ENCODE measurements at regions not wholly inside any gene's neighbourhood (a gene's known extent, or its start where the extent isn't known, plus 50 kb on each side); places are given as distances from the start of the nearest gene placed in this dataset.

DNA sequence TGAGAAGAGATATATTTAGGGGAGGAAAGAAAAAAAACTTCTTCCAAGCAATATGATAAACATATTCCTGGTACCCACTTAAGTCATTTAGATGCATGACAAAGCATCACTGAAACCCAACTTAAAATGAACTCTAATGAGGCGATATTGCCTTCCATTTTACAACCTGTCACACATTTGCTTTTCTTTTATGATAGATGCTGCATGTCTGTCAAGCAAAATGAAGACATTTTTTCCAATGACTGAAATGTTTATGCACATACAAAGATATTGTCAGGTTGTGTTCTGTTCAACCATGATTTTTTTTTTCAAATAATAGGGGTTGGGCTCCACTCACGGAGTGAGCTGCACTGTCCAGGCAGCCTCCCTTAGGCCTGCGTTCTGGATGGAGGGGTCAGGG, 894.4 kb downstream of the SORCS3 start:
- Histone ChIP-seq H3K4me3 (ENCODE audit: low read length) (no peak overlapping the region), H3K27ac (ENCODE audit: low read depth, low read length) (no peak overlapping the region), H4K20me1 (ENCODE audit: control insufficient read depth, insufficient read depth, low read depth, low read length) (no peaks in the 10 kb centered on the region)

DNA sequence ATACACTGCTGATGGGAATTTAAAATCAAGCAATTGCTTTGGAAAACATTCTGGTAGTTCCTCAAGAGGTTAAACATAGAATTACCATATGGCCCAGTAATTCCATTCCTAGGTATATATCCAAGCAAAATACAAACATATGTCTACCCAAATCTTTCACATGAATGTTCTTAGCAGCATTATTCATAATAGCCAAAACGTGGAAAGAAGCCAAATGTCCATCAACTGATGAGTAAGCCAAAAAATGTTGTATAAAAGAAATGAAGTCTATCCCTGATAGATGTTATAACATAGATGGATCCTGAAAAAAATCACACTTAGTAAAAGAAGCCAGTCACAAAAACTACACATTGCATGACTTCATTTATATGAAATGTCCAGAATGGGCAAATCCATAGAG, 893.0 kb downstream of the SORCS3 start:
- TF ChIP-seq EZH2phosphoT487 (IDR thresholded peaks at IDR 0.05; ENCODE audit: borderline replicate concordance, low read length) = no peak
- TF ChIP-seq, protein P1, sequence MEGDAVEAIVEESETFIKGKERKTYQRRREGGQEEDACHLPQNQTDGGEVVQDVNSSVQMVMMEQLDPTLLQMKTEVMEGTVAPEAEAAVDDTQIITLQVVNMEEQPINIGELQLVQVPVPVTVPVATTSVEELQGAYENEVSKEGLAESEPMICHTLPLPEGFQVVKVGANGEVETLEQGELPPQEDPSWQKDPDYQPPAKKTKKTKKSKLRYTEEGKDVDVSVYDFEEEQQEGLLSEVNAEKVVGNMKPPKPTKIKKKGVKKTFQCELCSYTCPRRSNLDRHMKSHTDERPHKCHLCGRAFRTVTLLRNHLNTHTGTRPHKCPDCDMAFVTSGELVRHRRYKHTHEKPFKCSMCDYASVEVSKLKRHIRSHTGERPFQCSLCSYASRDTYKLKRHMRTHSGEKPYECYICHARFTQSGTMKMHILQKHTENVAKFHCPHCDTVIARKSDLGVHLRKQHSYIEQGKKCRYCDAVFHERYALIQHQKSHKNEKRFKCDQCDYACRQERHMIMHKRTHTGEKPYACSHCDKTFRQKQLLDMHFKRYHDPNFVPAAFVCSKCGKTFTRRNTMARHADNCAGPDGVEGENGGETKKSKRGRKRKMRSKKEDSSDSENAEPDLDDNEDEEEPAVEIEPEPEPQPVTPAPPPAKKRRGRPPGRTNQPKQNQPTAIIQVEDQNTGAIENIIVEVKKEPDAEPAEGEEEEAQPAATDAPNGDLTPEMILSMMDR (IDR thresholded peaks at IDR 0.05; ENCODE audit: low read depth, low read length, poor library complexity, severe bottlenecking) = no peak

More for the DNA sequence above, 894.4 kb downstream of the SORCS3 start:
- Histone ChIP-seq H3K4me2 (ENCODE audit: low read length) (no peak overlapping the region), H3K9me3 (ENCODE audit: control insufficient read depth, insufficient read depth, low read length) (no peaks in the 10 kb centered on the region), H3K36me3 (ENCODE audit: control insufficient read depth, low read length) (no peaks in the 10 kb centered on the region), H3F3A (ENCODE audit: control insufficient read depth, insufficient read depth) (no peaks in the 10 kb centered on the region), H3K4me1 (ENCODE audit: control insufficient read depth, low read length) (no peaks in the 10 kb centered on the region), H3K27me3 (ENCODE audit: control insufficient read depth, low read length) (no peaks in the 10 kb centered on the region), H3K9me2 (replicated peaks; ENCODE audit: control insufficient read depth, low read length) (no peaks in the 10 kb centered on the region), H3K79me2 (ENCODE audit: control insufficient read depth, low read length) (no peaks in the 10 kb centered on the region)
- TF ChIP-seq, protein P1 (IDR thresholded peaks at IDR 0.05; ENCODE audit: low read depth, low read length, poor library complexity, severe bottlenecking) = no peak
- TF ChIP-seq EZH2phosphoT487 (IDR thresholded peaks at IDR 0.05; ENCODE audit: borderline replicate concordance, low read length) = no peak

DNA sequence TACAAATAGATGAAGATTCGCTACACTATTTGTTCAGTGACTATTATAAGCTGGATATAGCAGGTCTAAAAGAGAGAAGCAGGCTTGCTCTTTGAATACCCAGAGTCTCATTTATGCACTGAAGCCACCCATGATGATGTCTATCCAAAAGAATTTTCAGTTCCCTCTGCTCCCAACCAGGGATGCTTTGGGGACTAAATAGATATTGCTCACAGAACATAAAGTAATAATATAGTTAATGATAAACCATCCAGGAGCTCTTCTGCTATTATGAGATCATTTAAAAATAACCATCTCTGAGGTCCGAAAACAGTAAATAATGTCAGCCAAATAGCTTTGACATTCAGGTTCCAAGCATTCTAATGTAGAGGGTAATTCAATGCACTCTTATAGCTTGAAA, 875.4 kb downstream of the SORCS3 start:
- H3F3A ChIP-seq (ENCODE audit: control insufficient read depth, insufficient read depth) = no peaks in the 10 kb centered on the region
- no peak overlapping the region for H3K27ac ChIP-seq (ENCODE audit: low read depth, low read length)
- H3K9me2 ChIP-seq (replicated peaks; ENCODE audit: control insufficient read depth, low read length) = no peaks in the 10 kb centered on the region
- no peak overlapping the region for H3K4me2 ChIP-seq (ENCODE audit: low read length)
- no peak overlapping the region for H3K4me3 ChIP-seq (ENCODE audit: low read length)
- H3K36me3 ChIP-seq (ENCODE audit: control insufficient read depth, low read length) = no peaks in the 10 kb centered on the region
- no peak for TF ChIP-seq EZH2phosphoT487 (IDR thresholded peaks at IDR 0.05; ENCODE audit: borderline replicate concordance, low read length)
- TF ChIP-seq, protein P1 (IDR thresholded peaks at IDR 0.05; ENCODE audit: low read depth, low read length, poor library complexity, severe bottlenecking) = no peak
- H3K4me1 ChIP-seq (ENCODE audit: control insufficient read depth, low read length) = no peaks in the 10 kb centered on the region
- H4K20me1 ChIP-seq (ENCODE audit: control insufficient read depth, insufficient read depth, low read depth, low read length) = no peaks in the 10 kb centered on the region
- no peaks in the 10 kb centered on the region for H3K27me3 ChIP-seq (ENCODE audit: control insufficient read depth, low read length)
- no peaks in the 10 kb centered on the region for H3K9me3 ChIP-seq (ENCODE audit: control insufficient read depth, insufficient read depth, low read length)
- H3K79me2 ChIP-seq (ENCODE audit: control insufficient read depth, low read length) = no peaks in the 10 kb centered on the region

More for the DNA sequence above, 893.0 kb downstream of the SORCS3 start:
- Histone ChIP-seq H3K27me3 (ENCODE audit: control insufficient read depth, low read length) (no peaks in the 10 kb centered on the region), H3K4me1 (ENCODE audit: control insufficient read depth, low read length) (no peaks in the 10 kb centered on the region), H3K4me2 (ENCODE audit: low read length) (no peak overlapping the region), H3K27ac (ENCODE audit: low read depth, low read length) (no peak overlapping the region), H3F3A (ENCODE audit: control insufficient read depth, insufficient read depth) (no peaks in the 10 kb centered on the region), H3K4me3 (ENCODE audit: low read length) (no peak overlapping the region), H4K20me1 (ENCODE audit: control insufficient read depth, insufficient read depth, low read depth, low read length) (no peaks in the 10 kb centered on the region), H3K79me2 (ENCODE audit: control insufficient read depth, low read length) (no peaks in the 10 kb centered on the region), H3K9me3 (ENCODE audit: control insufficient read depth, insufficient read depth, low read length) (no peaks in the 10 kb centered on the region), H3K36me3 (ENCODE audit: control insufficient read depth, low read length) (no peaks in the 10 kb centered on the region), H3K9me2 (replicated peaks; ENCODE audit: control insufficient read depth, low read length) (no peaks in the 10 kb centered on the region)

DNA sequence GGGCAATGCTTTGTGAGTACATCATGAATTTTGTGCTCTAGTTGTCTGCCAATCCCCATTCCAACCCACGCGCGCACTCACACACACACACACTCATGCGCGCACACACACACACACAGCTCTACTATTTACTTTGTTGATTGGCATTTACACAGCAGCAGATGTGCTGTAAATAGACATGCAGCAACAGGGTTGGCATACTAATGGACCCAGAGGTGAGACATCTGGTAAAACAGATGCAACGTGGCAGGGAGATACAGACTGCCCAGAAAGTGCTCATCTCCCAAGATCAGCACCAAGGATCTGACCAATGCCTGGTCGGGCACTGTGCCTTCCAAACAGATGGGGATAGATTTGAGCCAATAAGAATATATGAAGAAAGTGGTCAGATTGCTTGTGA, 873.0 kb downstream of the SORCS3 start:
- H3K79me2 ChIP-seq (ENCODE audit: control insufficient read depth, low read length) = no peaks in the 10 kb centered on the region
- no peaks in the 10 kb centered on the region for H3K9me2 ChIP-seq (replicated peaks; ENCODE audit: control insufficient read depth, low read length)
- no peaks in the 10 kb centered on the region for H3K36me3 ChIP-seq (ENCODE audit: control insufficient read depth, low read length)
- no peaks in the 10 kb centered on the region for H3K9me3 ChIP-seq (ENCODE audit: control insufficient read depth, insufficient read depth, low read length)
- no peaks in the 10 kb centered on the region for H3F3A ChIP-seq (ENCODE audit: control insufficient read depth, insufficient read depth)
- no peak overlapping the region for H3K27ac ChIP-seq (ENCODE audit: low read depth, low read length)
- H3K4me2 ChIP-seq (ENCODE audit: low read length) = no peak overlapping the region
- H4K20me1 ChIP-seq (ENCODE audit: control insufficient read depth, insufficient read depth, low read depth, low read length) = no peaks in the 10 kb centered on the region
- TF ChIP-seq, protein P1 (IDR thresholded peaks at IDR 0.05; ENCODE audit: low read depth, low read length, poor library complexity, severe bottlenecking) = no peak
- TF ChIP-seq EZH2phosphoT487 (IDR thresholded peaks at IDR 0.05; ENCODE audit: borderline replicate concordance, low read length) = no peak
- H3K4me3 ChIP-seq (ENCODE audit: low read length) = no peak overlapping the region
- no peaks in the 10 kb centered on the region for H3K4me1 ChIP-seq (ENCODE audit: control insufficient read depth, low read length)
- H3K27me3 ChIP-seq (ENCODE audit: control insufficient read depth, low read length) = no peaks in the 10 kb centered on the region
